ENCODE measurements at regions not wholly inside any gene's neighbourhood (a gene's known extent, or its start where the extent isn't known, plus 50 kb on each side); places are given as distances from the start of the nearest gene placed in this dataset.

DNA sequence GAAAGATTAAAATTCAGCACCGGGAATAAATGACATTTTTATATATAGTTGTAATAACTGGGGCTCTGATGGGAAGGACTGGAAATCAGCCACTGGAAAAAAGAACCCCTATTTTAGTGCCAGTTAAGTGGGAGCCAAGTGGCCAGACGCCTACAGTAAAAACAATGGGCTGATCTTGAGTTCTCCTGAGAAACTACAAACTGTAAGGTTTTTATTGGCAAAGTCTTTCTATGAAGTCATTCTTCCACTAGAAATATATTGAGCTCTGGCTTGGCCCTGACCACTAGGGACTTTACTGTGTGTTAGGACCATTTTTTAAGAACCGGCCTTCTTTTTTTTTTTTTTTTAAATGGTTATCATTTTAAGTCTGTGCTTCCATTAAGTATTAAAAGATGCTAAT lies 79.6 kb downstream of the ZNF22 start:
- no peak for TF ChIP-seq SAP30 (IDR thresholded peaks at IDR 0.05; ENCODE audit: borderline replicate concordance, insufficient read depth, low read depth, low read length, poor library complexity, severe bottlenecking)
- TF ChIP-seq, protein P1, sequence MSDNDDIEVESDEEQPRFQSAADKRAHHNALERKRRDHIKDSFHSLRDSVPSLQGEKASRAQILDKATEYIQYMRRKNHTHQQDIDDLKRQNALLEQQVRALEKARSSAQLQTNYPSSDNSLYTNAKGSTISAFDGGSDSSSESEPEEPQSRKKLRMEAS (CRISPR knock-in tag; IDR thresholded peaks at IDR 0.05), result no peak
- no peak for TF ChIP-seq ZSCAN29 (IDR thresholded peaks at IDR 0.05)
- no peak for TF ChIP-seq TBL1XR1 (IDR thresholded peaks at IDR 0.05; ENCODE audit: low read length in 2 of 2)
- TF ChIP-seq, protein P2, sequence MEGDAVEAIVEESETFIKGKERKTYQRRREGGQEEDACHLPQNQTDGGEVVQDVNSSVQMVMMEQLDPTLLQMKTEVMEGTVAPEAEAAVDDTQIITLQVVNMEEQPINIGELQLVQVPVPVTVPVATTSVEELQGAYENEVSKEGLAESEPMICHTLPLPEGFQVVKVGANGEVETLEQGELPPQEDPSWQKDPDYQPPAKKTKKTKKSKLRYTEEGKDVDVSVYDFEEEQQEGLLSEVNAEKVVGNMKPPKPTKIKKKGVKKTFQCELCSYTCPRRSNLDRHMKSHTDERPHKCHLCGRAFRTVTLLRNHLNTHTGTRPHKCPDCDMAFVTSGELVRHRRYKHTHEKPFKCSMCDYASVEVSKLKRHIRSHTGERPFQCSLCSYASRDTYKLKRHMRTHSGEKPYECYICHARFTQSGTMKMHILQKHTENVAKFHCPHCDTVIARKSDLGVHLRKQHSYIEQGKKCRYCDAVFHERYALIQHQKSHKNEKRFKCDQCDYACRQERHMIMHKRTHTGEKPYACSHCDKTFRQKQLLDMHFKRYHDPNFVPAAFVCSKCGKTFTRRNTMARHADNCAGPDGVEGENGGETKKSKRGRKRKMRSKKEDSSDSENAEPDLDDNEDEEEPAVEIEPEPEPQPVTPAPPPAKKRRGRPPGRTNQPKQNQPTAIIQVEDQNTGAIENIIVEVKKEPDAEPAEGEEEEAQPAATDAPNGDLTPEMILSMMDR (IDR thresholded peaks at IDR 0.05 in 2 of 3, conservative IDR thresholded peaks at IDR 0.05 in 1 of 3; ENCODE audit: insufficient read depth in 2 of 3, low read depth in 1 of 3, low read length in 3 of 3), result no peak
- no peak for TF ChIP-seq ZNF143 (CRISPR knock-in tag; IDR thresholded peaks at IDR 0.05)
- no peak for TF ChIP-seq RBBP5 (IDR thresholded peaks at IDR 0.05; ENCODE audit: borderline replicate concordance, insufficient read depth, low read length, poor library complexity, severe bottlenecking)
- no peak for TF ChIP-seq HDAC6 (IDR thresholded peaks at IDR 0.05; ENCODE audit: low read depth, low read length)

Measured in K562 (cell line).